ENCODE measurements at regions not wholly inside any gene's neighbourhood (a gene's known extent, or its start where the extent isn't known, plus 50 kb on each side); places are given as distances from the start of the nearest gene placed in this dataset.

- Histone ChIP-seq H3K27ac (ENCODE audit: insufficient read depth, low read depth, low read length, poor library complexity, severe bottlenecking) (no peak overlapping the region), H3K4me1 (ENCODE audit: control insufficient read depth, insufficient read depth, low read length) (no peaks in the 10 kb centered on the region)
- 100% methylated on average over 2 of the region's 2 CpGs; no CpG with 5 or more reads in 1 of the 2 experiments for WGBS, 2 experiments
These were observed 815.4 kb downstream of the PCDH17 start for GRCh38 chr13:58446979-58447378.

GRCh38 chr13:58452123-58452623 is 820.6 kb downstream of the PCDH17 start:
- Histone ChIP-seq H3K4me1 (ENCODE audit: control insufficient read depth, insufficient read depth, low read length) (no peaks in the 10 kb centered on the region), H3K36me3 (ENCODE audit: control insufficient read depth, insufficient read depth, low read length) (no peaks in the 10 kb centered on the region), H3K27ac (ENCODE audit: insufficient read depth, low read depth, low read length, poor library complexity, severe bottlenecking) (no peak overlapping the region), H3K27me3 (ENCODE audit: control insufficient read depth, insufficient read depth, low read length, poor library complexity, severe bottlenecking) (no peaks in the 10 kb centered on the region), H3K4me3 (ENCODE audit: insufficient read depth, low read depth, low read length) (no peak overlapping the region), H3K9me3 (ENCODE audit: control insufficient read depth, low read length) (no peaks in the 10 kb centered on the region)
- WGBS, 2 experiments: 75 to 100% methylated on average over 1 to 2 of the region's 3 CpGs

More at GRCh38 chr13:58446979-58447378, 815.4 kb downstream of the PCDH17 start:
- no peak overlapping the region for H3K4me3 ChIP-seq (ENCODE audit: insufficient read depth, low read depth, low read length)
- H3K27me3 ChIP-seq (ENCODE audit: control insufficient read depth, insufficient read depth, low read length, poor library complexity, severe bottlenecking): no peaks in the 10 kb centered on the region
- H3K9me3 ChIP-seq (ENCODE audit: control insufficient read depth, low read length): no peaks in the 10 kb centered on the region
- no peaks in the 10 kb centered on the region for H3K36me3 ChIP-seq (ENCODE audit: control insufficient read depth, insufficient read depth, low read length)

- H3K27ac ChIP-seq (ENCODE audit: insufficient read depth, low read depth, low read length, poor library complexity, severe bottlenecking): no peak overlapping the region
- H3K4me1 ChIP-seq (ENCODE audit: control insufficient read depth, insufficient read depth, low read length): no peaks in the 10 kb centered on the region
- H3K9me3 ChIP-seq (ENCODE audit: control insufficient read depth, low read length): no peaks in the 10 kb centered on the region
- no peaks in the 10 kb centered on the region for H3K36me3 ChIP-seq (ENCODE audit: control insufficient read depth, insufficient read depth, low read length)
- no peaks in the 10 kb centered on the region for H3K27me3 ChIP-seq (ENCODE audit: control insufficient read depth, insufficient read depth, low read length, poor library complexity, severe bottlenecking)
- H3K4me3 ChIP-seq (ENCODE audit: insufficient read depth, low read depth, low read length): no peak overlapping the region
These were observed 823.5 kb downstream of the PCDH17 start for GRCh38 chr13:58455094-58455493.

DNA sequence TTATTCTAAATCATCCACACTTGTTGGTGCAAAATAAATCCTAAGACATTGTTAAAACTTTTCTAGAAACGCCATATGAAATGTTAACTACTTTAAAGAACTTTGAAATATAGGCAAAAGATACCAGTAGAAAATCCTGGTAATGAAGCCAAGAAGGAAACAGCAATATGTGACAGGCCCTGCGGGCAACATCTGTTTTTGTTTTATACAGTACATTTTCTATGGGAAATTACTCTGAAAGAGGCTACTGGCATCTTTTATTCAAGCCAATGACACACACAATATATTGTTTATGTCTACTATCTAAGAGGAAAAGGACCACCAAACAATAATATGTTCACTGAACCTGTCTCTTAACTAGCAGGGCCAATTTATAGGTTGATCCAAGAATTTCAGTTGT is 829.7 kb downstream of the PCDH17 start:
- Histone ChIP-seq H3K27me3 (ENCODE audit: control insufficient read depth, insufficient read depth, low read length, poor library complexity, severe bottlenecking) (no peaks in the 10 kb centered on the region), H3K4me3 (ENCODE audit: insufficient read depth, low read depth, low read length) (no peak overlapping the region), H3K27ac (ENCODE audit: insufficient read depth, low read depth, low read length, poor library complexity, severe bottlenecking) (no peak overlapping the region), H3K4me1 (ENCODE audit: control insufficient read depth, insufficient read depth, low read length) (no peaks in the 10 kb centered on the region), H3K36me3 (ENCODE audit: control insufficient read depth, insufficient read depth, low read length) (no peaks in the 10 kb centered on the region), H3K9me3 (ENCODE audit: control insufficient read depth, low read length) (no peaks in the 10 kb centered on the region)
- WGBS, 2 experiments: 94 to 100% methylated on average over 1 to 2 of the region's 2 CpGs

GRCh38 chr13:58463841-58464240 is 832.3 kb downstream of the PCDH17 start:
- H3K27me3 ChIP-seq (ENCODE audit: control insufficient read depth, insufficient read depth, low read length, poor library complexity, severe bottlenecking): no peaks in the 10 kb centered on the region
- no peaks in the 10 kb centered on the region for H3K9me3 ChIP-seq (ENCODE audit: control insufficient read depth, low read length)
- no peak overlapping the region for H3K27ac ChIP-seq (ENCODE audit: insufficient read depth, low read depth, low read length, poor library complexity, severe bottlenecking)
- no peak overlapping the region for H3K4me3 ChIP-seq (ENCODE audit: insufficient read depth, low read depth, low read length)
- no peaks in the 10 kb centered on the region for H3K4me1 ChIP-seq (ENCODE audit: control insufficient read depth, insufficient read depth, low read length)
- no peaks in the 10 kb centered on the region for H3K36me3 ChIP-seq (ENCODE audit: control insufficient read depth, insufficient read depth, low read length)

GRCh38 chr13:58467176-58467575 is 835.6 kb downstream of the PCDH17 start:
- no peak overlapping the region for H3K27ac ChIP-seq (ENCODE audit: insufficient read depth, low read depth, low read length, poor library complexity, severe bottlenecking)
- no peak overlapping the region for H3K4me3 ChIP-seq (ENCODE audit: insufficient read depth, low read depth, low read length)
- no peaks in the 10 kb centered on the region for H3K27me3 ChIP-seq (ENCODE audit: control insufficient read depth, insufficient read depth, low read length, poor library complexity, severe bottlenecking)
- no peaks in the 10 kb centered on the region for H3K9me3 ChIP-seq (ENCODE audit: control insufficient read depth, low read length)
- no peaks in the 10 kb centered on the region for H3K36me3 ChIP-seq (ENCODE audit: control insufficient read depth, insufficient read depth, low read length)
- 89 to 94% methylated on average over 4 of the region's 4 CpGs for WGBS, 2 experiments
- H3K4me1 ChIP-seq (ENCODE audit: control insufficient read depth, insufficient read depth, low read length): no peaks in the 10 kb centered on the region

GRCh38 chr13:58472483-58472882 is 840.9 kb downstream of the PCDH17 start:
- Histone ChIP-seq H3K4me3 (ENCODE audit: insufficient read depth, low read depth, low read length) (no peak overlapping the region), H3K36me3 (ENCODE audit: control insufficient read depth, insufficient read depth, low read length) (no peaks in the 10 kb centered on the region), H3K27ac (ENCODE audit: insufficient read depth, low read depth, low read length, poor library complexity, severe bottlenecking) (no peak overlapping the region), H3K27me3 (ENCODE audit: control insufficient read depth, insufficient read depth, low read length, poor library complexity, severe bottlenecking) (no peaks in the 10 kb centered on the region), H3K4me1 (ENCODE audit: control insufficient read depth, insufficient read depth, low read length) (no peaks in the 10 kb centered on the region), H3K9me3 (ENCODE audit: control insufficient read depth, low read length) (no peaks in the 10 kb centered on the region)
- 80 to 88% methylated on average over 2 of the region's 3 CpGs for WGBS, 2 experiments

- Histone ChIP-seq H3K9me3 (ENCODE audit: control insufficient read depth, low read length) (no peaks in the 10 kb centered on the region), H3K27ac (ENCODE audit: insufficient read depth, low read depth, low read length, poor library complexity, severe bottlenecking) (no peak overlapping the region), H3K4me3 (ENCODE audit: insufficient read depth, low read depth, low read length) (no peak overlapping the region), H3K36me3 (ENCODE audit: control insufficient read depth, insufficient read depth, low read length) (no peaks in the 10 kb centered on the region), H3K27me3 (ENCODE audit: control insufficient read depth, insufficient read depth, low read length, poor library complexity, severe bottlenecking) (no peaks in the 10 kb centered on the region), H3K4me1 (ENCODE audit: control insufficient read depth, insufficient read depth, low read length) (no peaks in the 10 kb centered on the region)
These were observed 843.0 kb downstream of the PCDH17 start for GRCh38 chr13:58474581-58474980.

- Histone ChIP-seq H3K27ac (ENCODE audit: insufficient read depth, low read depth, low read length, poor library complexity, severe bottlenecking) (no peak overlapping the region), H3K9me3 (ENCODE audit: control insufficient read depth, low read length) (no peaks in the 10 kb centered on the region), H3K36me3 (ENCODE audit: control insufficient read depth, insufficient read depth, low read length) (no peaks in the 10 kb centered on the region), H3K4me1 (ENCODE audit: control insufficient read depth, insufficient read depth, low read length) (no peaks in the 10 kb centered on the region), H3K4me3 (ENCODE audit: insufficient read depth, low read depth, low read length) (no peak overlapping the region), H3K27me3 (ENCODE audit: control insufficient read depth, insufficient read depth, low read length, poor library complexity, severe bottlenecking) (no peaks in the 10 kb centered on the region)
- WGBS, 2 experiments: 26 to 28% methylated on average over 5 of the region's 6 CpGs
These were observed 844.8 kb downstream of the PCDH17 start for GRCh38 chr13:58476206-58476918.

- Histone ChIP-seq H3K36me3 (ENCODE audit: control insufficient read depth, insufficient read depth, low read length) (no peaks in the 10 kb centered on the region), H3K4me1 (ENCODE audit: control insufficient read depth, insufficient read depth, low read length) (no peaks in the 10 kb centered on the region), H3K9me3 (ENCODE audit: control insufficient read depth, low read length) (no peaks in the 10 kb centered on the region), H3K27me3 (ENCODE audit: control insufficient read depth, insufficient read depth, low read length, poor library complexity, severe bottlenecking) (no peaks in the 10 kb centered on the region), H3K4me3 (ENCODE audit: insufficient read depth, low read depth, low read length) (no peak overlapping the region), H3K27ac (ENCODE audit: insufficient read depth, low read depth, low read length, poor library complexity, severe bottlenecking) (no peak overlapping the region)
- no CpG with 5 or more reads among the region's 1 CpG for WGBS, 2 experiments
These were observed 847.3 kb downstream of the PCDH17 start for GRCh38 chr13:58478858-58479257.

- no peaks in the 10 kb centered on the region for H3K4me1 ChIP-seq (ENCODE audit: control insufficient read depth, insufficient read depth, low read length)
- H3K4me3 ChIP-seq (ENCODE audit: insufficient read depth, low read depth, low read length): no peak overlapping the region
- H3K9me3 ChIP-seq (ENCODE audit: control insufficient read depth, low read length): no peaks in the 10 kb centered on the region
- WGBS, 2 experiments: 100% methylated on average over 1 of the region's 1 CpG
- H3K27me3 ChIP-seq (ENCODE audit: control insufficient read depth, insufficient read depth, low read length, poor library complexity, severe bottlenecking): no peaks in the 10 kb centered on the region
- no peaks in the 10 kb centered on the region for H3K36me3 ChIP-seq (ENCODE audit: control insufficient read depth, insufficient read depth, low read length)
- H3K27ac ChIP-seq (ENCODE audit: insufficient read depth, low read depth, low read length, poor library complexity, severe bottlenecking): no peak overlapping the region
These were observed 848.5 kb downstream of the PCDH17 start for GRCh38 chr13:58480061-58480460.

Measured in ectodermal cell (in vitro differentiated cells).